ENCODE measurements at regions not wholly inside any gene's neighbourhood (a gene's known extent, or its start where the extent isn't known, plus 50 kb on each side); places are given as distances from the start of the nearest gene placed in this dataset.

DNA sequence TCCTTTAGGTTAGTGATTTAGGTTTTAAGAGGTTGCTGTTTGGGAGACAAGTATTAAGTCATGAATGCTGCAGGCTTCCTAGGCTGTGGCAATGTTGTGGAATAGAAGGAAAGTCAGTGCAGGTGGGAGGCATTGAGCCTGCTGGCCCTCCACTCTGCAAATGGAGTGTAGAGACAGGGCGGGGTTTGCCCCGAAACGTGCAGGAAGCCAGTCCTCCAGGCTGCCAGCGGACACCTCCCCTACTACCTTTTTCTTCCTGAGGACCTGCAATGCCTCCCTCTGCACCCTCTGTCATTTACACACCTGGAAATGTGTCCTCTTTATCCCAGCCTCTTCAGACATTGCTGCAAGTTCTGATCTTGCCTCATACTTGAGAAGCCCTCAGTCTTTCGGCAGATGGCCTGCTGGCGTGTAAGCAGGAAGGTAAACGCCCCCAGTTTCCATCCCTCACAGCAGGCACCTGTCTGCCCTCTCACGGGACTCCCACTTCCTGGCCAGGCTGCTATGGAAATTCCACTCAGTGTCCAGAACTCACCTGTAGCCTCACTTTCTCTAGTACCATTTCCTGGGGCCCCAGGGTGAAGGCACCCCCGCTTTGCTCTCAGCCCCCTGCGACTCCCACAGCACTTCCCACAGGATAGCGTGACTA is 81.6 kb upstream of the BOD1 start:
- no peaks in the 10 kb centered on the region for H3K36me3 ChIP-seq (ENCODE audit: control insufficient read depth in 4 of 4, insufficient read depth in 3 of 4, low read depth in 1 of 4, low read length in 3 of 4)
- DNase-seq (ENCODE audit: low spot score) = no peak
- WGBS = 89% methylated on average over 11 of the region's 11 CpGs

GRCh38 chr5:173699966-173700365 is 83.5 kb upstream of the BOD1 start:
- TF ChIP-seq RAD21 (IDR thresholded peaks at IDR 0.05) (no peak), NR2F2 (IDR thresholded peaks at IDR 0.05) (no peak), FOXA1 (IDR thresholded peaks at IDR 0.05) (no peak), YY1 (IDR thresholded peaks at IDR 0.05) (no peak), RXRA (IDR thresholded peaks at IDR 0.05) (no peak), HNF4G (IDR thresholded peaks at IDR 0.05) (no peak), HNF4A (conservative IDR thresholded peaks at IDR 0.05) (no peak), FOXA2 (IDR thresholded peaks at IDR 0.05) (no peak), TAF1 (conservative IDR thresholded peaks at IDR 0.05) (no peak), GABPA (IDR thresholded peaks at IDR 0.05 in 1 of 2, conservative IDR thresholded peaks at IDR 0.05 in 1 of 2) (no peak), REST (IDR thresholded peaks at IDR 0.05) (no peak), JUND (IDR thresholded peaks at IDR 0.05) (no peak), ATF3 (IDR thresholded peaks at IDR 0.05) (no peak), SP1 (IDR thresholded peaks at IDR 0.05) (no peak)
- TF ChIP-seq, protein P1, sequence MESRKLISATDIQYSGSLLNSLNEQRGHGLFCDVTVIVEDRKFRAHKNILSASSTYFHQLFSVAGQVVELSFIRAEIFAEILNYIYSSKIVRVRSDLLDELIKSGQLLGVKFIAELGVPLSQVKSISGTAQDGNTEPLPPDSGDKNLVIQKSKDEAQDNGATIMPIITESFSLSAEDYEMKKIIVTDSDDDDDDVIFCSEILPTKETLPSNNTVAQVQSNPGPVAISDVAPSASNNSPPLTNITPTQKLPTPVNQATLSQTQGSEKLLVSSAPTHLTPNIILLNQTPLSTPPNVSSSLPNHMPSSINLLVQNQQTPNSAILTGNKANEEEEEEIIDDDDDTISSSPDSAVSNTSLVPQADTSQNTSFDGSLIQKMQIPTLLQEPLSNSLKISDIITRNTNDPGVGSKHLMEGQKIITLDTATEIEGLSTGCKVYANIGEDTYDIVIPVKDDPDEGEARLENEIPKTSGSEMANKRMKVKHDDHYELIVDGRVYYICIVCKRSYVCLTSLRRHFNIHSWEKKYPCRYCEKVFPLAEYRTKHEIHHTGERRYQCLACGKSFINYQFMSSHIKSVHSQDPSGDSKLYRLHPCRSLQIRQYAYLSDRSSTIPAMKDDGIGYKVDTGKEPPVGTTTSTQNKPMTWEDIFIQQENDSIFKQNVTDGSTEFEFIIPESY (IDR thresholded peaks at IDR 0.05) = no peak
- TF ChIP-seq, protein P2, sequence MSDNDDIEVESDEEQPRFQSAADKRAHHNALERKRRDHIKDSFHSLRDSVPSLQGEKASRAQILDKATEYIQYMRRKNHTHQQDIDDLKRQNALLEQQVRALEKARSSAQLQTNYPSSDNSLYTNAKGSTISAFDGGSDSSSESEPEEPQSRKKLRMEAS (IDR thresholded peaks at IDR 0.05) = no peak
- TF ChIP-seq, protein P3, sequence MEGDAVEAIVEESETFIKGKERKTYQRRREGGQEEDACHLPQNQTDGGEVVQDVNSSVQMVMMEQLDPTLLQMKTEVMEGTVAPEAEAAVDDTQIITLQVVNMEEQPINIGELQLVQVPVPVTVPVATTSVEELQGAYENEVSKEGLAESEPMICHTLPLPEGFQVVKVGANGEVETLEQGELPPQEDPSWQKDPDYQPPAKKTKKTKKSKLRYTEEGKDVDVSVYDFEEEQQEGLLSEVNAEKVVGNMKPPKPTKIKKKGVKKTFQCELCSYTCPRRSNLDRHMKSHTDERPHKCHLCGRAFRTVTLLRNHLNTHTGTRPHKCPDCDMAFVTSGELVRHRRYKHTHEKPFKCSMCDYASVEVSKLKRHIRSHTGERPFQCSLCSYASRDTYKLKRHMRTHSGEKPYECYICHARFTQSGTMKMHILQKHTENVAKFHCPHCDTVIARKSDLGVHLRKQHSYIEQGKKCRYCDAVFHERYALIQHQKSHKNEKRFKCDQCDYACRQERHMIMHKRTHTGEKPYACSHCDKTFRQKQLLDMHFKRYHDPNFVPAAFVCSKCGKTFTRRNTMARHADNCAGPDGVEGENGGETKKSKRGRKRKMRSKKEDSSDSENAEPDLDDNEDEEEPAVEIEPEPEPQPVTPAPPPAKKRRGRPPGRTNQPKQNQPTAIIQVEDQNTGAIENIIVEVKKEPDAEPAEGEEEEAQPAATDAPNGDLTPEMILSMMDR (IDR thresholded peaks at IDR 0.05; ENCODE audit: low read depth, low read length, missing input control) = no peak
- H3K4me3 ChIP-seq (ENCODE audit: low read depth in 1 of 3, low read length in 3 of 3) = no peak overlapping the region
- H3K4me1 ChIP-seq (ENCODE audit: control insufficient read depth in 4 of 4, insufficient read depth in 4 of 4, low read length in 3 of 4) = no peaks in the 10 kb centered on the region
- WGBS = 93% methylated on average over 2 of the region's 2 CpGs
- no peaks in the 10 kb centered on the region for H3K9me3 ChIP-seq (ENCODE audit: control insufficient read depth in 4 of 4, low read length in 3 of 4)
- H3K9ac ChIP-seq (ENCODE audit: low read depth in 1 of 2, low read length in 2 of 2) = no peak overlapping the region
- no peak overlapping the region for H3K27ac ChIP-seq (ENCODE audit: low read depth in 1 of 2, low read length in 2 of 2)
- DNase-seq (ENCODE audit: low spot score) = no peak
- H3K36me3 ChIP-seq (ENCODE audit: control insufficient read depth in 4 of 4, insufficient read depth in 3 of 4, low read depth in 1 of 4, low read length in 3 of 4) = no peaks in the 10 kb centered on the region
- H3K27me3 ChIP-seq (ENCODE audit: control insufficient read depth in 4 of 4, insufficient read depth in 4 of 4, low read length in 3 of 4) = no peaks in the 10 kb centered on the region

More for the DNA sequence above, 81.6 kb upstream of the BOD1 start:
- Histone ChIP-seq H3K27ac (ENCODE audit: low read depth in 1 of 2, low read length in 2 of 2) (no peak overlapping the region), H3K9ac (ENCODE audit: low read depth in 1 of 2, low read length in 2 of 2) (no peak overlapping the region), H3K27me3 (ENCODE audit: control insufficient read depth in 4 of 4, insufficient read depth in 4 of 4, low read length in 3 of 4) (no peaks in the 10 kb centered on the region), H3K9me3 (ENCODE audit: control insufficient read depth in 4 of 4, low read length in 3 of 4) (no peaks in the 10 kb centered on the region), H3K4me1 (ENCODE audit: control insufficient read depth in 4 of 4, insufficient read depth in 4 of 4, low read length in 3 of 4) (peaks cover 0 to 6% (median 2%) of the 10 kb centered on the region in 4 donors), H3K4me3 (ENCODE audit: low read depth in 1 of 3, low read length in 3 of 3) (no peak overlapping the region)
- TF ChIP-seq FOXA1 (IDR thresholded peaks at IDR 0.05) = no peak

All from liver (tissue), 8 donors.